ENCODE measurements at regions not wholly inside any gene's neighbourhood (a gene's known extent, or its start where the extent isn't known, plus 50 kb on each side); places are given as distances from the start of the nearest gene placed in this dataset.

GRCh38 chr18:54672109-54672508 lies 81.1 kb downstream of the DYNAP start:
- TF ChIP-seq CTCF (conservative IDR thresholded peaks at IDR 0.05) (no peak), ZFX (IDR thresholded peaks at IDR 0.05) (no peak)
